Astrocyte of the spinal cord (primary cell): ENCODE measurements at regions not wholly inside any gene's neighbourhood (a gene's known extent, or its start where the extent isn't known, plus 50 kb on each side); places are given as distances from the start of the nearest gene placed in this dataset.

Source experiments
- DNase-seq: peaks from one replicate; pipeline ENCODE4 v3.0.0; 2011; ENCODE audit warnings: low read depth, low spot score
- H3K4me3 ChIP-seq: 2 replicates; pipeline ENCODE4 v1.5.1; 2011; ENCODE audit warnings: low read depth, mild to moderate bottlenecking, low read length, moderate library complexity
- in situ Hi-C: cut with HindIII; loops from 2 replicates; pipeline ENCODE4 v1.10.0; 2017; ENCODE audit warnings: low sequenced_read_pairs
- TF ChIP-seq, protein P1 (sequence below): IDR thresholded peaks from 2 replicates; pipeline ENCODE4 v1.5.1; 2012; ENCODE audit warnings: low read depth, mild to moderate bottlenecking, low read length, inconsistent platforms

DNA sequence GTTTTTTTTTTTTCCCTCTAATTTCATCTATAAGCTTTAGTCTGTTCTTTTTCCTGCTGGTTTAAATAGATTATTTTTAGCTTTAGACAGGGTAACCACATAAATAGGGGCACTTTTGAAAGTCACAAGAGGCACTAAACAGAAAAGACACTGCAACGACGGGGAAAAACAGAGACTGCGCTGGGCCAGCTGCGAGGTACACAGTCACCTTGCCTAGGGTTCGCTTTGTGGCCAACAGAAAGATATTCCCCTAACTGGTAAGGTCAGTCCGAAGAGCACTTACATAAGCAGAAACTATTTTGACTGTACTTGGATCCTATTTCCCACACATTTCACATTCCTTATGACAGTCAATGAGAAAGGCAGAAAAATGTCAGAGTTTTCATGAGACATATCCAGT lies 175.6 kb upstream of the PHF14 start:
- TF ChIP-seq, protein P1, sequence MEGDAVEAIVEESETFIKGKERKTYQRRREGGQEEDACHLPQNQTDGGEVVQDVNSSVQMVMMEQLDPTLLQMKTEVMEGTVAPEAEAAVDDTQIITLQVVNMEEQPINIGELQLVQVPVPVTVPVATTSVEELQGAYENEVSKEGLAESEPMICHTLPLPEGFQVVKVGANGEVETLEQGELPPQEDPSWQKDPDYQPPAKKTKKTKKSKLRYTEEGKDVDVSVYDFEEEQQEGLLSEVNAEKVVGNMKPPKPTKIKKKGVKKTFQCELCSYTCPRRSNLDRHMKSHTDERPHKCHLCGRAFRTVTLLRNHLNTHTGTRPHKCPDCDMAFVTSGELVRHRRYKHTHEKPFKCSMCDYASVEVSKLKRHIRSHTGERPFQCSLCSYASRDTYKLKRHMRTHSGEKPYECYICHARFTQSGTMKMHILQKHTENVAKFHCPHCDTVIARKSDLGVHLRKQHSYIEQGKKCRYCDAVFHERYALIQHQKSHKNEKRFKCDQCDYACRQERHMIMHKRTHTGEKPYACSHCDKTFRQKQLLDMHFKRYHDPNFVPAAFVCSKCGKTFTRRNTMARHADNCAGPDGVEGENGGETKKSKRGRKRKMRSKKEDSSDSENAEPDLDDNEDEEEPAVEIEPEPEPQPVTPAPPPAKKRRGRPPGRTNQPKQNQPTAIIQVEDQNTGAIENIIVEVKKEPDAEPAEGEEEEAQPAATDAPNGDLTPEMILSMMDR = no peak
- no peak overlapping the region for H3K4me3 ChIP-seq
- DNase-seq = no peak
- in situ Hi-C loops = no loop called here

DNA sequence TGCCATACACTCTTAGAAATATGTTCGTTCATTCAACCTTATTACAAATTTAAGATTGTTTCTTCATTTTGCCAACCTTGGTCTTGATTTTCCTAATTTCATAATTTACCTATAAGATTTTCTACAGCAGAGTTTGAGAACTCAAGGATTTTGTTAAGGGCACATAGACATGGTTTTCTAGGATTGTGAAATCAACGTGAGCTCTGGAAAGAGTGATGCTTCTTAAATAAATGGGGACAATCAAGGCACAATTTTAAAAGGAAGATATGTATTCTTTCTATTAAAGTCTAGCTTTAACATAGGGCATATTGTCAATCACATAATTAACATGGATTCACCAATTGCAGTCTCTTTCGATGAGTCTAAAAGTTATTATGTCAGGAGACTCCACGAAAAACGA lies 174.2 kb upstream of the PHF14 start:
- in situ Hi-C loops = no loop called here
- H3K4me3 ChIP-seq = no peak overlapping the region
- no peak for DNase-seq
- TF ChIP-seq, protein P1 = no peak

DNA sequence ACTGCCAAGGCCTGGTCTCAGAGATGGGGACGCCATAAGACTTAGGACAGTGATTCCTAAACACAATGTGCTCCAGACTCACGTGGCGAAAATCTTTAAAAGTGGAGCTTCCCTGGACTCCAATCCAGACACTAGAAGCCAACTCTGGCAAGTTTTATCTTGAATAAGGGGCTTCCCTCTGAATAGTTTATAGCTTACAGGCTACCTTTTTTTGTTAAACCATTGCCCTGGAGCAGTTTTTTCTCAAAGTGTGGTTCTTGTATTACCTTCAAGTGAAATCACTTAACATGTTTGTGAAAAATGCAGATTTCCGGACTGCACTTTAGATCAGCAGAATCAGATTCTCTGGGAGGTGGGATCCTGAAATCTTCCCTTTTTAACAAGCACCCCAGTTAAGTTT lies 171.7 kb upstream of the PHF14 start:
- TF ChIP-seq, protein P1 = no peak

DNA sequence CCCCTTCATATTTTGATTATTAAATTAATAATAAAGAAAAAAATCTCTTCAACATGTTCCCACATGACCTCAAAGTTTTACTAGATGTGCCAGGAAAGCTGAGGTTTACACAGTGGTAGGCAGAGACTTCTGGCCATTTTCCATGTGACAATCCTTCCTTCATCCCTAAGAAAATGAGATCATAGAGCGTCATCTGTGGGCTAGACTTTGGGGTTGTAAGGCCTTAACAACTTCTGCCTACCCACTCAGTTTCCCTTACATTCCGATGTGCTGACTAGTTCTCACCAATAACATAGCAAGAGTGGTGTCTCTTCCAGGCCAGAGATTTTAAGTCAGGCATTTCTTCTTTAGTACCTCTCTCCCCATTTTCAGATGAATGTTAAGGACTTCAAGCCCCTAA lies 171.1 kb upstream of the PHF14 start:
- TF ChIP-seq, protein P1 = no peak
- no peak overlapping the region for H3K4me3 ChIP-seq
- in situ Hi-C loops = no loop called here
- peak; percentile 85 for DNase-seq

More for the DNA sequence above, 171.7 kb upstream of the PHF14 start:
- no peak overlapping the region for H3K4me3 ChIP-seq
- DNase-seq = no peak
- in situ Hi-C loops = no loop called here

DNA sequence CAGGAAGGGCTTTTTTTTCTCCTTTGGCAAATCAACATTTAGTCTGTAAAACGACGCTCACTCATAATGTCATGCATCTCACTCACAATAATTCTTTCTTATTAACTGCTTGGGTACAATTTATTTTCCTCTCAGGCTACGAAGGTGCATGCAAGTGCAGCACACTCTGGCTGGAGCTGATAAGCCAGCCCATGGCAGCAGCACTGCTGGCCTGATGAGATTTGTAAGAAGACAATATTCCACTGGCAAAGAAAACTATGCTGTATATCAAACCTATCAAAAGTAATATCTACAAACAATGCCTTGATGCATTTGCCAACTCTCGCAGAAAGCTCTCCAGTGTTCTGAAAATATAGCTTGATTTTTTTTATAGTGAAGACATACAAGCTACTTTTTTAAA lies 170.0 kb upstream of the PHF14 start:
- in situ Hi-C loops = no loop called here
- TF ChIP-seq, protein P1 = no peak
- H3K4me3 ChIP-seq = no peak overlapping the region
- DNase-seq = no peak

DNA sequence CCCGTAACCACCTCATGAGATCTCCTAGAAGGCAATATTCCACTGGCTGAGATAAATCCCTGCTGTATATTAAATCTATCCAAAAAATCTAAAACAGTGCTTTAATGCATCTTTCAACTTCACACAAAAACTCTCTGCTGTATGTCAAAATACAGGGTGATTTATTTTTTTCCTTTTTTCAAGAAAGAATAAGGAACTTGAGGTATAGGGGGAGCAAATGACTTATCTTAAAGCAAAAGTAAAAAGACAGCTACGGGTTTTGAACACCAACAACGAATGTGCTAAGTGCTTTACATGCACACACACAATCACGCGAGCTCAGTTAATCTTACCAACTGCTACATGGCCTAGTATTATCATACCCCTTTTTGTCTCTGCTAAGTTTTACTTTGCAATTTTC lies 168.9 kb upstream of the PHF14 start:
- in situ Hi-C loops = no loop called here
- TF ChIP-seq, protein P1 = no peak
- DNase-seq = no peak
- H3K4me3 ChIP-seq = no peak overlapping the region

DNA sequence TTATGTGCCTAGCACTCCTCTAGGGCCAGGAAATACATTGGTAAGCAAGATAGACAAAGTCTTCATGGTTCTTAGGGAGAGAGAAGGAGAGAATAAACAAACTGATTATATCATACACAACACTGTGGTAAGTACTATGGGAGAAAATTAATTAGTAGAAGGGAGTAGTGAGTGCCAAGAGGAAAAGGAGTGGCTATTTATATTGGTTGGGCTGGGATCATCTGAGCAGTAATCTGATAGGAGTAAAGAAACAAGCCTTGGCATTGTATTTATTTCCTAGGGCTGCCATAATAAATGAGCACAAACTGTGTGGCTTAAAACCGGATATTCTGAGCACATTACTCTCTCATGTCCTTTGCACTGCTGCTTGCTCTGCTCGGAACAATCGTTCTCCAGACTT lies 158.1 kb upstream of the PHF14 start:
- no peak overlapping the region for H3K4me3 ChIP-seq
- in situ Hi-C loops = no loop called here
- no peak for DNase-seq
- TF ChIP-seq, protein P1 = no peak
